ENCODE measurements at regions not wholly inside any gene's neighbourhood (a gene's known extent, or its start where the extent isn't known, plus 50 kb on each side); places are given as distances from the start of the nearest gene placed in this dataset.
A peak's percentile ranks its signal among the peaks of the same experiment; 100 is the strongest.

GRCh38 chr6:227812-228338, 64.4 kb upstream of the DUSP22 start:
- TF ChIP-seq, protein P1, sequence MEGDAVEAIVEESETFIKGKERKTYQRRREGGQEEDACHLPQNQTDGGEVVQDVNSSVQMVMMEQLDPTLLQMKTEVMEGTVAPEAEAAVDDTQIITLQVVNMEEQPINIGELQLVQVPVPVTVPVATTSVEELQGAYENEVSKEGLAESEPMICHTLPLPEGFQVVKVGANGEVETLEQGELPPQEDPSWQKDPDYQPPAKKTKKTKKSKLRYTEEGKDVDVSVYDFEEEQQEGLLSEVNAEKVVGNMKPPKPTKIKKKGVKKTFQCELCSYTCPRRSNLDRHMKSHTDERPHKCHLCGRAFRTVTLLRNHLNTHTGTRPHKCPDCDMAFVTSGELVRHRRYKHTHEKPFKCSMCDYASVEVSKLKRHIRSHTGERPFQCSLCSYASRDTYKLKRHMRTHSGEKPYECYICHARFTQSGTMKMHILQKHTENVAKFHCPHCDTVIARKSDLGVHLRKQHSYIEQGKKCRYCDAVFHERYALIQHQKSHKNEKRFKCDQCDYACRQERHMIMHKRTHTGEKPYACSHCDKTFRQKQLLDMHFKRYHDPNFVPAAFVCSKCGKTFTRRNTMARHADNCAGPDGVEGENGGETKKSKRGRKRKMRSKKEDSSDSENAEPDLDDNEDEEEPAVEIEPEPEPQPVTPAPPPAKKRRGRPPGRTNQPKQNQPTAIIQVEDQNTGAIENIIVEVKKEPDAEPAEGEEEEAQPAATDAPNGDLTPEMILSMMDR (IDR thresholded peaks at IDR 0.05; ENCODE audit: control insufficient read depth, extremely low read depth, insufficient read depth) = no peak
- no peak overlapping the region for H3K4me3 ChIP-seq (ENCODE audit: low read depth, low read length)
- DNase-seq (ENCODE audit: low read depth) = no peak

DNA sequence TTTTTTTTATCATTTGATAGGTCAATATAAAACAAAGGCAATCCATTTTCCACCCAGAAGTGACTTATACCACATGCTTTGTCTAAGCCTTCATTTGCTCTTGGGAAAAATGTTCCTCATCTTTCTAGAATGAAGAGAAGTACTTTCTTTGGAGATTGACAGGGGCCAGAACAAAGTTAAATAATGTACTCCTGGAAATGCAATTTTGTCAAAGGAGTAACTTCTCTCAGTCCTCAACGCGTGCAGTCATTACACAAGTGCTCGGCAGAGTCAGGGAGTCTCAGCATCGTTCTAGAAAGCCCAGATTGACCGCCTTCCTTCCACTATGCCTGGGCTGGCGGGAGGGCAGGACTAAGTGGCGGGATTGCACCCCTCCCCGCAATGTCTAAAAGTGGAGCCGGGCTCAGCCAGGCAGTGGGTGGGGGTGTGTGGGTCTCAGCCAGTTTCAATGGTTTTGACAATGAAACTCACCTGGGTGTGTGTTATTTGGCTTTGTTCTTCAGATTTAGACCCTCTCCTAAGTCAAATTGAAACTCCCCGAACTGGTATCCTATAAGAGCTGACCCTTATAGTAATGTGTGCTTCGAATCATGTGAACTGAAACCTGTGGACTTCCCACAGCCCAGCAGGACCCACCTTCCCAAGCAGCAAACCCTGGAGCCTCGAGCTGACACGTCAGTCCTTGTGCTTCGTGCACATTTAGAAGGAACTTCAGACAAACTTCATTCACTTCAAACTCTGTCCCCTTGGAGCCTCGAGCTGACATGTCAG, 63.2 kb upstream of the DUSP22 start:
- TF ChIP-seq, protein P1 (IDR thresholded peaks at IDR 0.05; ENCODE audit: control insufficient read depth, extremely low read depth, insufficient read depth) = no peak
- no peak for DNase-seq (ENCODE audit: low read depth)
- H3K4me3 ChIP-seq (ENCODE audit: low read depth, low read length) = no peak overlapping the region

- TF ChIP-seq, protein P1 (IDR thresholded peaks at IDR 0.05; ENCODE audit: control insufficient read depth, extremely low read depth, insufficient read depth) = no peak
- H3K4me3 ChIP-seq (ENCODE audit: low read depth, low read length) = no peak overlapping the region
- no peak for DNase-seq (ENCODE audit: low read depth)
Measured at GRCh38 chr6:231779-232178, 60.5 kb upstream of the DUSP22 start.

- no peak for DNase-seq (ENCODE audit: low read depth)
- H3K4me3 ChIP-seq (ENCODE audit: low read depth, low read length) = no peak overlapping the region
- TF ChIP-seq, protein P1 (IDR thresholded peaks at IDR 0.05; ENCODE audit: control insufficient read depth, extremely low read depth, insufficient read depth) = no peak
Measured at GRCh38 chr6:232982-233640, 59.2 kb upstream of the DUSP22 start.

DNA sequence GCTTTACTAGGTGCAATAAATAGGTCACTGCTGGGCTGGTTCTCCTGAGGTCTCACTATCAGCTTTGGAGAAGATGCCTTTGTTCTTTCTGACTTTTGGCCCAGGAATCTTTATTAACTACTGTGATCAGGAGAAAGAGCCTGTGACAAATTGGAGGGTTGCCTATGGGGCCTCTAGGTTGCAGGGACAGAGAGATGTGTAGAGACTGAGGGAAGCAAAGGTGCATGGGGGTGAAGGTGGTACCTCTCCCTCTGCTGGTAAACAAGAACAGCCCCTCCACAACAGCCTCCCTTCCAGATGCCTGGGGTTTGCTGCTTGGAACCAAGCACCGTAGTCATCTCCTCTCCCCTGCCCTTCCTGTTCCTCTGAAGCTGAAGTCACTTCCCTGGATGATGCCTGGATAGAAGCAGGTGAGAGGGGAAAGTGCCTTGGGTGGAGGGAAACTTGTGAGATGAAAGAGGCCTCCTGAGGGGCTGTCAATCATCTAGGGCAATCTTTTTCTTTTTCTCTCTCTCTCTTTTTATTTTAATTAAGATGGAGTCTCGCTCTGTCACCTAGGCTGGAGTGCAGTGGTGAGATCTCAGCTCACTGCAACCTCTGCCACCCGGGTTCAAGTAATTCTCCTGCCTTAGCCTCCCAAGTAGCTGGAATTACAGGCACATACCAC, 57.4 kb upstream of the DUSP22 start:
- TF ChIP-seq, protein P1 (IDR thresholded peaks at IDR 0.05; ENCODE audit: control insufficient read depth, extremely low read depth, insufficient read depth) = no peak
- no peak overlapping the region for H3K4me3 ChIP-seq (ENCODE audit: low read depth, low read length)
- DNase-seq (ENCODE audit: low read depth) = no peak

DNA sequence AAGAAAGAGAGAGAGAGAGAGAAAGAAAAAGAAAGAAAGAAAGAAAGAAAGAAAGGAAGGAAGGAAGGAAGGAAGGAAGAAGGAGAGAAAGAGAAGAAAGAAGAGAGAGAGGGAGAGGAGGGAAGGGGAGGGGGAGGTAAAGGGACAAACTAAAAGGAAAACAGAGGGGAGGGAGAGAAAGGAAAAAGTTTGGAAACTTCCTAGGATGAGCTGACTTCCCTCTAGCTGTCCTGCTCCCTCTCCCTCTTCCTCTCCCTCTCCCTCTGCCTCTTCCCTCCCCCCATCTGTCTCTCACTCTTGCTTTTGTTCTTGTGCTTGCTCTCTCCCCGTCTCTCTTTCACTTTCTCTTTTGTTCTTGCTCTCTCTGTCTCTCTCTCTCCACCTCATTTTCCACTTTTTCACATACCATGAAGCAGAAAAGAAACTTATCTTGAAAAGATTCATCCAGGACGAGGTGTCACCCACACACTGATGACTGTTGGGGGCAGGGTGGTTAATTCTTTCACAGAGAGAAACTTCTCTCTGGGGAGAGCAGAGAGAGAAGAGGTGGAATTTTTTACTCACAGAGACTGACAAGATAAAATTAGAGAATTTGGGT, 56.4 kb upstream of the DUSP22 start:
- H3K4me3 ChIP-seq (ENCODE audit: low read depth, low read length) = peak overlapping the region; percentile 4; the same call in 1 of the 2 replicates
- no peak for DNase-seq (ENCODE audit: low read depth)
- TF ChIP-seq, protein P1 (IDR thresholded peaks at IDR 0.05; ENCODE audit: control insufficient read depth, extremely low read depth, insufficient read depth) = no peak

Measured in LNCaP clone FGC (cell line).